DMS153 treated with DMSO at 0.1 percent for 48 hours (cell line): ENCODE measurements at regions not wholly inside any gene's neighbourhood (a gene's known extent, or its start where the extent isn't known, plus 50 kb on each side); places are given as distances from the start of the nearest gene placed in this dataset.
"Not testable (repeated sequence)": the region's sequence is repeated elsewhere in the genome, so short reads cannot be mapped to it uniquely, and the experiment has no call there.

ENCODE experiments used
- DNase-seq: peaks from one replicate; lab custom pipeline; 2025; ENCODE audit not compliant: unreplicated experiment; lab: John Stamatoyannopoulos, UW

DNA sequence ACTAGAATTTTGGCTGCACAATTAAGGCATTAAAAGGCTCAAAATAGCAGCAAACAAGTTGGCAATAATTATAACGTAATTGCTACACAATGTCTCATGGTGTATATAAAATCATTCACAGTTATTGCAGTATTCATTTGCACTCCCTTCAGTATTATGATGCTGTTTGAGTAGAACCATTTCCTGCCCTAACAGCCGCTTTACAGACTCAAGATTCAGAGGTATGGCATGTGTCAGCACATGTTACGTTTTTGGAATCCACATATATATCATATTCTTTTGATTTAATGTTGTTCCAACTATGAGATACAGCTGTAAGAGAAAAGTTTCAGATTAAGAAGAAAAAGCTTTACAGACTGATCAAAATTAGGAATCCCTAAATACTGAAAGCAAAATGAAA is 56.3 kb upstream of the NCKAP5 start:
- DNase-seq: no peak

DNA sequence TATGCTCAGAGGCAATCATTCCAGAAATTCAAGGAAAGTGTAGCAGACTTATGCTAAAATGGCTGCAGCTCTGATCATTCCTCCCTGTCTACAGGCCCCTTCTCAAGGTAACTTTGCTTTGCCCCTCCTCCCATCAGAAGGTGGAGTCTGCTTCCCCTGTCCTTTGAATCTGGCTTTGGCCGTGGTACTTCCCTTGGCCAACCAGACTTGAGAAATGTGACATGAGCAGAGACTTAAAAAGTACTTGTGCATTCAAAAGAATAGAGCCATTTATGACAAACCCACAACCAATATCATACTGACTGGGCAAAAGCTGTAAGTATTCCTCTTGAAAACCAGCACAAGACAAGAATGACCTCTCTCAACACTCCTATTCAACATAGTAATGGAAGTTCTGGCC is 59.5 kb upstream of the NCKAP5 start:
- no peak for DNase-seq

DNA sequence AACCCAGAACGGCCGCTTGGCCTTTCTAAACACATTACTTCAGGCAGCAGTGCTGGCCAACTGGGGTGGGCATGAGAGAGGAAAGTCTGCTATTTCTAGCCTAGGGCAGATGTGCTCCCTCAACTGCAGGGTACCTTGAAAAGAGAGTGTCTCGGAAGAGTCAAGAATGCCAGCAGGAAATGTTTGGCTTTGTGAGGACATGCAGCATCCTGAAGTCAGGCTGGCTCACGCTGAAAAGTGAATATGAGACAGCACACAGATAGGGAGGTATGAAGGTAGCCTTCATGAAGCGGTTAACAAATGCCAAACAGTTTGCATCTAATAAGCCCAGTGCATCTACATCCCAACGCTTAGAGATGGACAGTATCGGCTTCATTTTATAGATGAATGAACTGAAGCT is 65.0 kb upstream of the NCKAP5 start:
- no peak for DNase-seq

DNA sequence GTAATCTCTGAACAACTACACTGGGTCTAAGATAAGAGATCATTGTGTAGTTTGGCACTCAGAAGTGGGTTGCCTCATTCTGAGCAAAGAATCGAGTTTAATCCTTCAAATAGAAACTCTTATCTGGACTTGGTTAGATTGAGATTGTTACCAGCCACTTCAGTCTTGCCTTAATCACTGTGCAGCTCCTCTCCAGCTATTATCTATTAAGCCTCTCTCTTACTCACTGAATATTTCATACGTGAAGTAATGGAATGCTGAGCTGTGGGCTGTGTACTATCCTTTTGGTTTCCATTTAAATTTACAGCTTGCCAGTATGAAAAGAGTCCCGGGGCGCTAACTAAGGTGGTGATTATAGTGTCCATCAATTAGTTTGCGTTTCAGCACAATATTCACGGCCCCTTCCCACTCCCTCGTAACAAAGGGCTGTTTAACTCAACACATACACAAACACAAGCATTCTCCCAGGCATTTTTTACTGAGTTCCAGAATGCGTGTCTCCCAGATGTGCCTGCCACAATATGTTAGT is 65.7 kb upstream of the NCKAP5 start:
- no peak for DNase-seq

DNA sequence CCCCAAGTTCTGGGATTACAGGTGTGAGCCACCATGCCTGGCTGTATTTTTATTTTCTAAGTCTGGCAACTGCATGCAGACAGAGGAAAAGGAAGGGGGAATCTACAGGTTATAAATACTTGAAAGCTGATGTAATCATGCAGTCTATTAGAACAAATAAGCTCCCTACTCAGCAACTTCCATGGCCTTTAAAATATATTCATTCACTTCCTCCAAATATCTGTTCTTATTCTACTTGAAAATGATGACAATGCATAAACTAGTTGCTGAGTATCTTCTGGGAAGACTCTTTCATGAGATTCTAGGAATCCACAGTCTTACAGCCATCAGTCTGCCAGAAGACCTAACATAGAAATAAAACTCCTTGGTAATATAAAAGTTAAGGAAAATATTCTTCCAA is 66.9 kb upstream of the NCKAP5 start:
- no peak for DNase-seq

DNA sequence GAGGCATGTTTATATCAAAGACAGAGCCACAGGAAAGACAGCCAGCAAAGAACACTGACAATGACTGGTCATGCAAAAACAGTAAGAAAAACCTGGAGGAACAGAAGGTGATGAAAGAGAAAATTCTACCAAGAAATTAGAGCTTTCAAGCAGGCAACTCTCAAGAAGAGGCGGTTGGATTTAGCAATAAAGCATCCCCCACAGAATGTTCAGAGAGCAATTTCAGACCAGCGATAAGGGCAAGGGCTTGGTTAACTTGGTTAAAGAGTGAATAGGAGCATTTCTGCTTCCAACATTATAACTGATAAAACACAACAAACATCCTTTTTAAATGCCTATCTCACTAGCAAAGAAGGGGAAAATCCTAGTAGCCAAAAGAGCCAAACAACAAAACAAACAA is 68.0 kb upstream of the NCKAP5 start:
- no peak for DNase-seq

DNA sequence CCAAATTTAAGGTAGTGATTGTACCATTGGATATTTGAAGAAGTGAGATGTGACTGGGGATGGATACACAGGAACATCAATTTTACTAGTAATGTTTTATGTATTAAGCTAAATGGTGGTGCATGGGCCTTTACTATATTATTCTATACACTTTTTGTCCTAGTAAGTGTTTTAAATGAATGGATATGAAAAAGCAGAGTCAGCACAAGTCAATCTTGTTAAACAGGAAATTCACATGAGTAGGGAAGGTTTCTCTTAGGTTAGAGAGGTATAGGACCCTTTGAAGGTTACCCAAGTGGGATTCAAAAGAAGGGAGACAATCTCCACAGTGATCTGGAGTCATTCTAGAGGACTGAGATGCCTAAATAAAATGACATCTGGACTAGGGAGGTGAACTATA is 71.8 kb upstream of the NCKAP5 start:
- DNase-seq: no peak

DNA sequence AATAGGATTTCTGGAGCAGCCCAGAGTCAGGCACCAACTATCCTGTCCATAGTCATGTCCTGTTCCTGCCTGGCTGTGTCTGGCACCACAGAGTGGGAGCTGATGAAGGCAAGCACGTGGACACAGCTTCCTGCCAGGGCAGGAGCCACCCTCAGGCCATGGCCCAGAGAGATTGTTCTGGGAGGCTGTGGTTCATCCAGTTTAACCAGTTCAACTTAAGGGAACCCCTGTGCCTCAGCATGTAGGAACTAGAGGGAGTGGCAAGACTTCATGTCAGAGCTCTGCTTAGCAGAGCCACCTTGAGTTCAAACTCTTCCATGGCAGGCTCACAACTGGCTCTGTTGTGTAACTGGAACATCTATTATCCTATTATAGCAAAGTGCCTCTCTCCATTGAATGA is 73.2 kb upstream of the NCKAP5 start:
- no peak for DNase-seq

DNA sequence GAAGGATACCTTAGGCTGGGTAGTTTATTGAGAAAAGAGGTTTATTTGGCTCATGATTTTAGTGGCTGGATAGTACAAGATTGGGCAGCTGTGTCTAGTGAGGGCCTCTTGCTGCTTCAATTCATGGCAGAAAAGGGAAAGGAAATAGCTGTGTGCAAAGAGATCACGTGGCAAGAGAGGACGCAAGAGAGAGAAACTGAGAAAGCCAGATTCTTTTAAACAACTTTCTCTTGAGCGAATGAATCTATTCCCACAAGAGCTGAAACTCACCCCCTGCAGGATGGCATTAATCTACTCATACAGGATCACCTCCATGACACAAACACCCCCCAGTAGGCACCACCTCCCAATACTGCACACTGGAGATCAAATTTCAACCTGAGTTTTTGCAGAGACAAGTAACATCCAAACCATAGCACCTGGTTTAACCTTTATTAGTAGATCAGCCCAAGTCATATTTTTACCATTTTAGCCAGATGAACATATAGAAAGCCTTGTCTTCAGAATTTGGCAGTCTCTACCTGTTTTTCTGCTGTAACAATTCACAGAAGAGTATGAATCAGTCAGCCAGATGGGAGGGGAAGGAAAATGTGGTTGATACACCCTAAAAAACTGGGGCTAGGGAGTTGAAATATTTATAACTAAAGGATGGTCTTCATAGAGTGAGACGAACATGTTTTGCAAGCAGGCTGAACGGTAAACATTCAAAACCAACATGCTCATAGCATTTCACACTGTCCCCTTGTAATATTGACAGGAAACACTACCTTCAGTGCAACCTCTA is 73.9 kb upstream of the NCKAP5 start:
- no peak for DNase-seq

DNA sequence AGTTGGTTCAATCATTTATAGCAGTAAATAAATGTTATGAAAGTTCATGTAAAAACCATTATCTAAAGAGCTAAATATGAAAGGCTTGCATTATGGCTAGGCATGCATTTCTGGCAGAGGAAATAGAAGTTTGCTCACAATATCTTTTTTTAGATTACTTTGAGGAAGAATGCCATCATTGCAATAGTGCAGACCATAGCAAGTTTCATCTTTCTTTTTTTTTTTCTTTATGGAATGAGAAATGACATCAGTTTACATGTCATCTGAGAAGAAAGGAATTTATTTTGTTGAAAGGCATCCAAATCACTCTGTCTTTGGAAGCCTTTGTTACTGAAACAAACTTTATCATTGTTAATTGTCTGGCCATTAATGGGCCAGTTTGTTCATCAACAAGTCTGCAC is 74.5 kb upstream of the NCKAP5 start:
- no peak for DNase-seq

DNA sequence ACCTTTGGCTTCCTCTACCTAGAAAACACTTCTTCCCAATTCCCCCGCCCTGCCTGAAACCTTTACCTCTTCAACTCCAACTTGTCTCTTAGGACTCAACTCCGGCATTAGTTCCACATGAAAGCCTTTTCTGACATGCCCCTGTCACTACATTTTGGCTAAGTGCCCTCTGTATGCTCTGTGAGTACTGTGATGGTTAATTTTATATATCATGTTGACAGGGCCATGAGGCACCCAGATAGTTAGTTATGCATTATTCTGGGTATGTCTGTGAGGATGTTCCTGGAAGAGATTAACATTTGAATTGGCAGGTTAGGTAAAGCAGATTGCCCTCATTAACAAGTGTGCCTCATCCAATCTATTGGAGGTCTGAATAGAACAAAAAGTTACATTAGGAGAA is 75.6 kb upstream of the NCKAP5 start:
- no peak for DNase-seq

DNA sequence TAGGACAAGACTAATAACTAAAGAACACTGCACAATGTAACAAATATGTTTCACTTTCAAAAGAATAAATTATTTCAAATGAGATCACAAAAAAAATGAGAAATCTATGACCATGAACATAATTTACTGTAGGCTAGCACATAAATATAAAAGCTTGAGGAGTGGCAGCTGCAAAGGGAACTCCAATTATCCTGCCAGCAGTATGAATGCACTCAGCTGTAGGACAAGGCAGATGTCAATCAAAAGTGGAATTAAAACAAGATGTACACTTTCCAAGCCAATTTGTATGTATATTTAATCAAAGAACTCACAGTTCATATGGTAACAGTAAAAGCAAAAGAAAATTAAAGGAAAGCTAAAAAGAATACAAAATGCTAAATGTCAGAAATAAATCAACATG is 76.6 kb upstream of the NCKAP5 start:
- DNase-seq: no peak

DNA sequence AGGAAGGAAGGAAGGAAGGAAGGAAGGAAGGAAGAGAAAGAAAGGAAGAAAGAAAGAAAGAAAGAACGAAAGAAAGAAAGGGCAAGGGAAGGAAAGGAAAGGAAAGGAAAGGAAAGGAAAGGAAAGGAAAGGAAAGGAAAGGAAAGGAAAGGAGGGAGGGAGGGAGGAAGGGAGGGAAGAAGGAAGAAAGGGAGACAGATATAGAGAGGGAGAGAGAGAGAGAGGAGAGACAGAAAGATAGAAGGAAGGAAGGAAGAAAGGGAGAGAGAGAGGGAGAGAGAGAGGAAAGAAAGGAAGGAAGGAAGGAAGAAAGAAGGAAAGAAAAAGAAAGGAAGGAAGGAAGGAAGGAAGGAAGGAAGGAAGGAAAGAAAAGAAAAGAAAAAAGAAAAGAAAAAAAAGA is 79.1 kb upstream of the NCKAP5 start:
- not testable (repeated sequence) for DNase-seq

DNA sequence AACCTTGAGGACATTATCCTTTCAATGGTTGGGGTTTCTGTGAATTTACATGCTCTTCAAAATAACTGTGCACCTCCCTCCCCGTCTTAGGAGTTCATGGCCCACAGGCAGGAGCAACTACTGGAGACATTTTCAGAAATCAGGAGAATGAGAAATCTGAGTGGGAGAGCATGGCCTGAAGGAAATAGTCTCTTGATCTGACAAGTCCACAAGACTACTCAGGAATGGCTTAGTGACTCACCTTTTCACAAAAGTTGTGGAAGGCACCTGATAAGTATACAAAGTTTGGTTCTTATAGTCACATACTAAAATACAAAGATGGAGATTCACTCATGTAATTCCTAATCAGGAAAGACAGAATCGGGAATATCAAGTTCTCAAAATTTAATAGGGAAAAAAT is 83.6 kb upstream of the NCKAP5 start:
- no peak for DNase-seq

DNA sequence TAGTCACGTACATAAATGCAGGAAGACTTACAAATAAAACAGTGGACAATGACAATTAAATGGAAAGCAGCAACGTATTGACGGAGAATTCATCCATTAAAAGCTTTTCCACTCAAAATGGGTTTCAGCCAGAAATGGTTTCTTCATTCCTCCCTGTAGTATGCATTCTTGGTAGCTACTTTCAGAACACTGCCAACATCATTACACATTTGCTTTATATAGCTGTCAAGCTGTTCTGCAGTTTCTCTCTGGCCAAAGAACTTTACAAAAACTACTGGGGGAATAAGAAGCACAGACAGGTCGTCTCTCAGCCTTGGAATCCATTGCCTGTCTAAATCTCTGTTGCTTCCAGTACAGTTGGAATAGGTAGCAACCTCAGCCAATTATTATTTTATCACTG is 84.1 kb upstream of the NCKAP5 start:
- DNase-seq: no peak

DNA sequence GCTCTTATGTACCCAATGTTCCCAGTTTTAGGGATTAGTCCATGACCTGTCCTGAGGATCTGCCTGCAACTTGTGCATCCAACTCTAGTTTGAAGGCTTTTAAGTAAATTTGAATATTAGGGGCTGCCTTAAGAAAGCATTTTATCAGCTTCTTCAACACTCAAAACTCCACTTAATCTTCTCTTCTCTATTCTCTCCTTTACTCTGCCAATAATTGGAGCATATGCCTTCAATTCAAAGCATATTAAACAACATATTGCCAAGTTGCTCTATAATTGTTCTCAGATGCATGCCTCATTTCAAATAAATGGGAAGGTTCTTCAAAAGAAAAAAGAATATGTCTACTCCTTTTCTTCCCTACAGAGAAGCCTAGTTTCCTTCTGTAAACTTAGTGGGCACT is 84.8 kb upstream of the NCKAP5 start:
- DNase-seq: no peak

DNA sequence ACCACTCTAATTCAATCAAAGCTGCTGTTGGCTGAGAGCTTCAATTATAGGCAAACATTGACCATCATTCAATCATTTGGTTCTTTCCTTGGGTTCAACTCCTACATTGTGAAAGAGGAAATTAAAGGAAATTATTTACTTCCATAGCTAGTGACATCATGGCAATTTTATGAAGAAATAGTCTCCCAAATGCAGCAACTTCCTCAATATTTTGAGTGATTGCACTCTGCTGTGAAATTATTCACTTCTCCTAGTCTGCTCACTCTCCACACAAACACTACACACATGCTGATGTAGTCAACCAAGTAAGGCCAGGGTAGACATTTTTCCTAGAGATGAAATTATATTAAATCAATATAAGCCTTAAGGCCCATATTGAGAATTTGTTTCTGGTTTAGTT is 86.7 kb upstream of the NCKAP5 start:
- no peak for DNase-seq

DNA sequence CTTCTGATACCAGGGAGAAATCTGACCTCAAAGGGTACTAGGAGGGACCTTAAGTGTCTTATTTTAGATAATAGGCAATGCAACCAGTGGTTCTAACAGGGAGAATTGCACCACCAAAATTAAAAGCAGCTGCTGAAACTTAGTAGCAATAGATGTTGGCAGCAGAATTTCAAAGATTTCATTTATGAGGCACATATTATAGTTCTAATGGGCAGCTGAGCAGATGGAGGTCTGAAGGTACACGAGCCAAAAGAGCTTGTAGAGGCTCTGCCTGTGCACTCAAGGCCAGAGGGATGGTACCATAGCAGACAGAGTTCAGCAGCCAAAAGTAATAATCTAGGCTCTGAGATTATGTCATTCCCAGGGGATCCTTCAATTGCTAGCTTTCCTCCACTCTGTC is 87.3 kb upstream of the NCKAP5 start:
- DNase-seq: no peak

DNA sequence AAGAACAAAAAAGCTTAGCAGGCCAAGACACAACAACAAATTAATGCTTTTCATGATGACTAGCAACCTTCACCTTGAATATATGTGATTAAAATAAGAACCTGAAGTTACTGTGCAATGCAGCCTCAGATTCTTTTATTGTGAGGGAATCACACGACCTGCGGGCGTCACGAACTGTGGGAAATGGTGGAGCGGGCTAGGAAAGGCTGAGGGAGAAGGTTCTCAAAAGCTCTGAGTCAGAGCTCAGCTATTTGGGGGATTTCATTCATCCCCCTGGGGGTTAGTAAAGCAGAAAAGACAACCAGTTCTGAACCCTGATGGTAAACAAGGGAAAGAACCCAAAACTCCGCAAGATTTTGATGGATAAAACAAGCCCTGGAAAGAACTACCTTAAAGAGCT is 89.3 kb upstream of the NCKAP5 start:
- no peak for DNase-seq

DNA sequence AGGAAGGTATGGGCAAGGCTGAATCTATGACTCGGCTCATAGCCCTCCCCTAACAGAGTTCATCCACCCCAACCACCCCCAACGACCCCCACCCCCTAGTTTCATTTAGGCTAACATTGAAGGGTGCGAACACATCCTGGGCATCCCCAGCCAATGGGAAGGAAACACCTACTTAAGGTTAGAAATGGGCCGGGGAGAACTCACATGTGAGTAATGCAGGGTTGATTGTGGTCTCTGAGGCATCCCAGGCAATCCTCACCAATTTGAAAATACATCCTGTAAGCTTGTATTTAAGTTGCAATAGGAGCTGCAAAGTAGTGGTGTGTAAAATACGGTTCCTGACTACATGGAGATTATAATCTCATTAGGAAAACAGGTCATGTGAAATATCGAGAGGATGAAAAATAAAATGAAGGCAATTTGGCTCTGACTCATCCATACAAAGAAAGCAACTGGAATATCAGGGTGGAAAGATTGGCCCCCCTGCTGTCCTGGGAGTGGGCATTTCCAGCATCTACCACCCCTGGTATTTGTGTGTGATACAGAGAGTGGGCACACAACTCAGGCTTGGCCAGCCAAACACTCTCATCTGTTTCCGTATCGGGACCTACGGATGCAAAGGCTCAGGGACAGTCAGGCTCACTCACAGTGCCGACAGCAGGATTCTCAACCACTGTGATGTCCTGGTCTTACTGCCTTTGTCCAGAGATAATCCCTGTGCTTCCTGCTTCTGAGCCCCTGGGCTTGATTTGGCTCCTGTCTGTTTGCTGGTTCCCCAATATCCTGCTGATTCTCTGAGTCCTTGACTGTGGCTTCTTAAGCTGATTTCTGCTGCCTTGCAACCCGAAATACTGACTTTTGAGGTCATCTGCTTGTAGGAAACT is 90.0 kb upstream of the NCKAP5 start:
- DNase-seq: no peak

DNA sequence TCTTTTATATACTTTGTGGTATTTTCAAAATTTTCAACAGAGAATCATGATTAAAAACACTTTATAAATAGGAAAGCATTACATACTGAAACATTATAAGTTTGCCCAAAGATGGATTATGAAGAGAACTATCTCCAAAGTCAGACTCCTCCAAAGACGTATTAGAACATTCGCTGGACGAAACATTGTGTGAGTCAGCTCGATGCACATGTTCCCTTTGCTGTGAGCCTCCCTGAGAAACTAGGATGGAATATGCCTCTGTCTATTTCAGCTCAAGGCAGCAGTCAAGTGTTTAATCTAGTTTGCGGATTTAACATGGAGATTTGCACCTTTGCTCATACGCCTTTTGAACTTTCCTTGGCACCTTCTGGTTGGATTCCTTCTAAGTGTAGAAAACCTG is 92.2 kb upstream of the NCKAP5 start:
- DNase-seq: no peak

DNA sequence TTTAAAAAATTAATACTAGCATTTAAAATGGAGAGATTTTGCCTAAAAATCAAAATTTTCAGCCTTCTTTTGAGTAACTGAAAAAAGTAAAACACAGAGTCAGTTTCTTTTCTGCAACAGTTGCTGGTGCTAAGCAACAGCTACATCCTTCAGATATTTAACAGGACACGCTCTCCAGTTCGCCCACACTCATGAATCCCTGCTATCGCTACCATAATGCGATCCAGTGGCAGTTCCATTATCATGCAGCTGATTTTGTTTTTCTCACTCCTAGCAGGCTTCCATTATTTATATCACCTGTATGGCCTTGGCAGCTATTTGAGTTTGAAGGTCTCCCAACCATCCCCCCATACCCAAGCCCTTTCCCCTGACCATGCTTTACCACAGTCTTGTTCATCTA is 93.1 kb upstream of the NCKAP5 start:
- no peak for DNase-seq
